ENCODE measurements at regions not wholly inside any gene's neighbourhood (a gene's known extent, or its start where the extent isn't known, plus 50 kb on each side); places are given as distances from the start of the nearest gene placed in this dataset.

DNA sequence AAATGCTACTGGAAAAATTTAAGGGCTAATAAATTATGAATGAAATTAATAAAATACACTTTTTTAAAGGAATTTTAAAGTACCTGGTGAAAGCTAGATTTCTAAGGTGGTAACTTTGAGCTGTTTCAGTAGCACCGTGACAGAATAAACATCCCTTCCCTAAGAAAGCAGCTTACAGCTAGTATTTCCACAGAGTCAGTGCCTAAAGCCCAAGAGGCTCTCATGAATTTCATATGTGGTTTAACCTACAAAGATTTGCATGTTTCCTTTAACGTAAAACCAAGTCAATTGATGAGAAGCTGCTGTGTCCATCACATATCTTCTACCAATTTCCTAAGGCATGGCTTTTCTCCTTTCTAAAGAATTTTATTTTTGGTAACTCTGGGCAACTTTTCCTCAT, 56.8 kb downstream of the IFNG start:
- intact Hi-C loops (cut with micrococcal nuclease) = no loop called here

DNA sequence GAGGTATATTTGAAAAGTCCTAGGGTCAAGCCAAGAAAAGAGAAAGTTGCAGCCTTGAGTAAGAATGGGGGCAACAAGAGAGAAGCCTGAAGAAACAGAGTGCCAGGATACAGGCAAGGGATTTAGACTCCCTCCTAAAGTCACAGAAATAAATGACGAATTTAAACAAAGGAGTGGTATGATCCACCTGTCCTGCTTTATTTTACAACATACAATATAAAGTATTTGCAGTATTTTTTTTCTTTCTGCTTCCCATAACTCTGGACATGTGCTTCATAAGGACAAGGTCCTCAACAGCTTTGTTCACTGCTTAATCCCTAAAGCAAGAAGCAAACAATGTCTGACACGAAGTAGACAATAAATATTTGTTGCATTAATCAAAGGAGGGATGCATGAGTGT, 57.4 kb downstream of the IFNG start:
- intact Hi-C loops (cut with micrococcal nuclease) = no loop called here

DNA sequence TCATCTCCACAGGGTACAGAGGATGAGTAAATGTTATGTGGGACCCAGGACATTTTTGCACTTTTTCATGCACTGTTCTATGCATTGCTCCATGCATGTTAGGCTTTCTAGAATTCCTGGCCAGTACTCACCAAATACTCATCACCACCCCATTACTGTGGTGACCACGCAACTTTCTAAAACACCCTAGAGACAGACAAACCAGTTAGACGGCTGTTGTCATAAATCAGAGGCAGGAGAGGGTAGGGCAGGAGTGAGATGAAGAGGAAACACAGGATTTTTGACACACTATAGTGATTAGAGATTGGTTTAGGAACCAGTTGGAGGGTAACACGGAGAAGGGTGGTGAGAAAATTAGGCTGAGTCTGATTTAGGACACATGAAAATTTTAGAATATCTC, 59.3 kb downstream of the IFNG start:
- intact Hi-C loops (cut with micrococcal nuclease) = no loop called here

DNA sequence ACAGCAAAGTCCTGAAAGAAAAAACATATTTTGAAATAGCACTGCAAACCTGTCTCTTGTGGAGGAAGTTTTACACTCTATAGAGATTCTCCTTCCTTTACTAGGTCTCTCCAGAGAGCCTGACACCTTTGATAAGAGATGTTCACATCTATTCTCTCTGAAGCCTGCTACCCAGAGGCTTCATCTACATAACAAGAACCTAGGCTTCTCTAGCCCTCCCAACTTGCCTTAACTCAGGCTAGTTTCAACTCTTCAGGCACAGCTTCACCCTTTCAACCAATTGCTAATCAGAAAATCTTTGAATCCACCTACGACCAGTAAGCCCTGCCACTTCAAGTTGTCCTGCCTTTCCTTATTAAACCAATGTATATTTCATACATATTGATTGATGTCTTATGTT, 60.6 kb downstream of the IFNG start:
- intact Hi-C loops (cut with micrococcal nuclease) = no loop called here

DNA sequence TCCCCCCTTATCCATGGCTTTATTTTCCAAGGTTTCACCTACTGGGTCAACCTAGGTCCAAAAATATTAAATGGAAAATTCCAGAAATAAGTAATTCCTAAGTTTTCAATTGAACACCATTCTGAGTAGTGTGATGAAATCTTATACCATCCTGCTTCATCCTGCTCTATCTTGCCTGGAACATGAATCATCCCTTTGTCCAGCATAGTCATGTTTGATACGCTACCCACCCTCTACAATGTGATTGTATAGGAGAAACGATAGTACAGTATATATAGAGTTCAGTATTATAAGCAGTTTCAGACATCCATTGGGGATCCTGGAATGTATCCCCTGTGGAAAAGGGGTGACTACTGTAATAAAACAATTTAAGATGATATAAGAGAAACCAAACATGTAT, 62.2 kb downstream of the IFNG start:
- intact Hi-C loops (cut with micrococcal nuclease) = no loop called here

DNA sequence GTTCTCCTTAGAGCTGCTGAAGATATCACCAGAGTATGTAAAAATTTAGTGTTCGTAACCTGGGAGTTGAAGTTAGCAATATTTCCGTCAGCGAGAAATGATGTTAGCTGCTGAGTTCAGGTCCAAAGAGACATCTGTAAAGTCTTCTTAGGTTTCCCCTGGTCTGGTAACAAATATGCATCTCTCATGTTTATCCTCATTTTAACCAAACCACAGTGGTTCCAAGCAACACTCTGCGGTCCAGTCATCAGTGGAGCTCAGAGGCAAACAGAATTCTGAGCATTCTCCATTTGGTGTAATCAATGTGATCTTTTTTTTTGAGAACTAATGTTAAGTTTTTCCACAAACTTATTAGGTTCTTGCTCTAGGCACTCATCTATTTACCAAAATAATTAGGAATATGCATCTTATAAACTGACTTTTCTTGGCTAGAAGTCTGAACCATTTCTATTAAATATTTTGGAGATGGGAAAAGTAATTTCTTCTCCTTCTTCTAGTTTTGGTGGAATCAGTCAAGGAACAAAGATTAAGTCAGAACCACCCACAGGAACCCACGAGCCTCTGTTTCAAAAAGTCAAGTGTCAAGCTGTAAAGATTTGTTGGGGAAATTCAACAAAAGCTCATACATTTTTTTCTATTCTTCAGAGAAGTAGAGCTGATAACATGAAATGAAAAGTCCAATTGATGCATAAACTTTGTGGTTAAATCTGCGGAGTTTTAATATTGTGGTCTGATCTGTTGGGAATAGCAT, 64.7 kb downstream of the IFNG start:
- intact Hi-C loops (cut with micrococcal nuclease) = no loop called here

DNA sequence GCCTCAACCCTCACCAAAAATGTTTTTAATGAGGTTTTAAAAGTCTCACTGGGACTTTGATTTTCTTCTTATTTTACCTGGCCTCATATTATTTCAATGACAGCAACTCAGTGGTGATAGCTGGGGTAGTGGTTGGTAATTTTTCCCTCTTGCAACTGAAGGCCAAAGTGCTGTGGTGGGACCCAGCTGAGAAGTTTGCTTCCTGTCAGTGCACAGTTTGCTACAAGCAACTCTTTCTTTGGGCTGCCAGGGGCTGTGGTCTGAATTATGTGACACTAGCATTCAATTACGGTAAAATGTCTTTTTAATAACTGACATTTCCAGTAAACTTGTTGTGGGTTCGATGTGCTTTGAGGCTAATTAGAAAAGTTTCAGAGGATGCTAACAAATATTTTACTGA, 65.3 kb downstream of the IFNG start:
- intact Hi-C loops (cut with micrococcal nuclease) = no loop called here

DNA sequence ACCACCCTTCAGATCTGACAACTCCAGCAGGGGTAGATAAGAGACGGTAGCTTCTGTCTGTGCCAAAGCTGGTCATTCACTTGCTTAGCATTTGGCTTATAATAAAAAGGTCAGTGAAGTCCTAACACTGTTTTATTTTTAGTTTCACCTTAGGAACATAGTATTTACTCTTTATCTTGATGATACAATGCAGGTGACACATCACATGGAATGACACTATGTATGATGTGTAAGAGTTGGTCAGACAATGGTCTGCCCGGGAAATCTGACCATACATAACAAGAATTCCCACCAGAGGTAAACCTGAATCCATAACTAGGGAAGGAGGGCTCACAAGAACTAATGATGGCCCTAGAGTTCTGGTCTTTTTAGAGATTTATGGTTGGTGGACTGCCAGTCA, 66.6 kb downstream of the IFNG start:
- intact Hi-C loops (cut with micrococcal nuclease) = no loop called here

DNA sequence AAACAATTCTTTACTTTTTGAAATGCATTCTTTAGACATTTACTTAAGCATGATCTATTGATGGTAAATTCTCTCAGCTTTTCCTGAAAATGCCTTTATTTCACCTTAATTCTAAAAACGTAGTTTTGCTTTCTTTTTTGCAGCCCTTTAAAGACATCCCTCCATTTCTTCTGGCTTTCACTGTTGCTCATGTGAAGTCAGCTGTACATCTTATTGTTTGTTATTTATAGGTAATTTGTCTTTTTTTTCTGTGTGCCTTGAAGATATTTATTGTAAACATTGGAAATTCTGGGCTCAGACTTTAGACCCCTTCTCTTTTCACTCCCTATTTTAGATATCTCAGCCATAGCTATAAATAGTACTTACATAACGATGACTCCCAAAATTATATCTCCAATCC, 70.4 kb downstream of the IFNG start:
- intact Hi-C loops (cut with micrococcal nuclease) = no loop called here

DNA sequence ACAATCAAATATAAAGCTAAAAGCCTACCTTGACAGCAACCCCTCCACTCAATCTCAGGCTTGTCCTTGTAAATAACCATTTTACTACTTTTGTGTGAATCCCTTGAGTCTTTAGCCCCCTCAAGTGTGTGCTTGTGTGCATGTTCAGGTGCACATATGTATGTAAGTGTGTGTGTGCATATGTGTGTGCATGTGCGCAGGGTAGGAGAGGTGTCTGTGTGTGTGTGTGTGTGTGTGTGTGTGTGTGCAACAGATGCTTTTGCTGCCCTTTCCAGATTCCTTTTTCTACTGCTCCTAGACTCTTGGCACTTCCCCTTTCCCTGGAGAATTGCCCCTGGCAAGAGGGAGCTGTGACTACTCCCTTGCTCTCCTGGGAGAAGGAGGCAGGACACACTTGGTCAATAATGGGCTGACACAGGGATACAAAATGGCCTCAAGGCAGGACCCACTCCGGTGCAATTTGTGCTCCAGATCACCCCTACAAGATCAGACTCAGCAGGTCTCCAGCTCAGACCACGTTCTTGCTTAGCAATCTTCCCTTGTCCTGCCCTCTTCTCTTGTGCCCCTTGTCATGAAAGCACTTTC, 73.4 kb downstream of the IFNG start:
- intact Hi-C loops (cut with micrococcal nuclease) = no loop called here

DNA sequence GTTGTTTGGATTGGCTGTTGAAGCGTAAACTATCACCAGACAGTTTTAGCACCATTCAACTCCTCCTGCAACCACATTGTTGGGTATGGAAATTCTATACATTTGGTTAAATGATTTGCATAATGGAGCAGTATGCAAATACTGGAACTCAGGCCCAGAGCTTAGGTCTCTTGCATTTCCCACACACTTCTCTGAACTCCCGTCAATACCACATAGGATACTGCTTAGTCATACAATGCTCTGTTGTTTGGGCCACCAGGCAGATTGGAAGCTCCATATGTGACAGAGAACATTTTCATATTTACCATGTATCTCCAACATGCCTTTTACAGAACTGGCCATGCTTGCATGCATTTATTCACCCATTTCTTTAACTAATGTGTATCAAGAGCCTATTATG, 78.0 kb downstream of the IFNG start:
- intact Hi-C loops (cut with micrococcal nuclease) = loop anchor here (2.0 kb wide), 1 partner anchor 41 kb away; no protein-coding TSS in a partner anchor

DNA sequence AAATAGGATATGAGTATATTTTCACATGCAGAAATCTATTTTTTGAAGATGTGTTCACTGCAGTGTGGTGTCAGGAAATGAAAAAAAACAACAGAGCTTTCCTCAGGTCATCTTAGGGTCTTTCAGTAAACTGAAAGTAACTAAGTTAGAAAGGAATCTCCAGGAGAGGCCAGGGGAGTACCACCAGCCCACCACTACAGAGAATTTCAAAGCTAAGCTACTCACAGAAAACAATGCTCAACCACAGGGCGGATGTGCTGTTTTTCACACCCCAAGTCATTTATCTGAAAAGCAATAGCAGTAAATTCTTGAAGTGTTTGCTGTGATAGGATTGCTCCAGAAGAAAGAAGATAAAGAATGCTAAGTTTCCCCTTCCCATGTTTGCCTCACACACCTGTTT, 79.0 kb downstream of the IFNG start:
- intact Hi-C loops (cut with micrococcal nuclease) = loop anchor here (1.0 to 2.0 kb wide), 3 partner anchors 39 to 78 kb away; no protein-coding TSS in a partner anchor

DNA sequence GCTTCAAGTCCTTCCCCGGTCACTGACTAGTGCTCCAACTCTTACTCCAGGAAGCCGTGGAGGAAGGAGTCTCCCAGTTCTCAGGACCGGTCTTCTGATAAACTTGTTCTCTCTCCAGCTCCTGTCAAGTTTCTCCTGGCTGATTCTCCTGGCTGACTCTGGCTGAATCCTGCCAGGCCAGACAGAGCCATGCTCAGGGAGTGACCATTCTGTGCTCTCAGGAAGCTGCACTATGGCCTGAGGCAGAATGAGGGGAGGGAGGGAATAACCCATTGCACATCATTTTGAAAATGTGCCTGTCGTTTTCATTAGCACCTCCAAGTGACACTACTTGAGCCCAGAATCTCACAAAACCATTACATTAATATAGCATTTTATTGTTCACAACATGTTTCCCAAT, 80.8 kb downstream of the IFNG start:
- intact Hi-C loops (cut with micrococcal nuclease) = loop anchor here (2.0 kb wide), 1 partner anchor 14 kb away; no protein-coding TSS in a partner anchor

DNA sequence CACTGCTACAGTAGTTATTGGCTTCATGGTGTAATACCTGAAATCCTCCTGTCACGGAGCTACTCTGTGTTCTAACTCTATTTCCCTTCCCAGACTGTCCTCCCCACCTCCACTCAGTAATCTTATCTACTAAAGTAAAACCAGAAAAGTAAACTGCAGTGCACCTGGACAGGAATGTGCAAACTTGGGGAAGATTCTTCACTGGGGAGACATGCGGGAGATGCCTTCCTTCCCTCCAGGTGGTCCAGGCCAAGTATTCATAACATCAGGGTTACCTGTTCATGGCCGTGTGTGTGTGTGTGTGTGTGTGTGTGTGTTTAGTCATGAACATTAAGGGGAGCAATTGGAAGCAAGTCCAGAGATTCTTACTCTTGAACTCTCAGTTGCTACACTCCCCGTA, 84.1 kb downstream of the IFNG start:
- intact Hi-C loops (cut with micrococcal nuclease) = no loop called here

DNA sequence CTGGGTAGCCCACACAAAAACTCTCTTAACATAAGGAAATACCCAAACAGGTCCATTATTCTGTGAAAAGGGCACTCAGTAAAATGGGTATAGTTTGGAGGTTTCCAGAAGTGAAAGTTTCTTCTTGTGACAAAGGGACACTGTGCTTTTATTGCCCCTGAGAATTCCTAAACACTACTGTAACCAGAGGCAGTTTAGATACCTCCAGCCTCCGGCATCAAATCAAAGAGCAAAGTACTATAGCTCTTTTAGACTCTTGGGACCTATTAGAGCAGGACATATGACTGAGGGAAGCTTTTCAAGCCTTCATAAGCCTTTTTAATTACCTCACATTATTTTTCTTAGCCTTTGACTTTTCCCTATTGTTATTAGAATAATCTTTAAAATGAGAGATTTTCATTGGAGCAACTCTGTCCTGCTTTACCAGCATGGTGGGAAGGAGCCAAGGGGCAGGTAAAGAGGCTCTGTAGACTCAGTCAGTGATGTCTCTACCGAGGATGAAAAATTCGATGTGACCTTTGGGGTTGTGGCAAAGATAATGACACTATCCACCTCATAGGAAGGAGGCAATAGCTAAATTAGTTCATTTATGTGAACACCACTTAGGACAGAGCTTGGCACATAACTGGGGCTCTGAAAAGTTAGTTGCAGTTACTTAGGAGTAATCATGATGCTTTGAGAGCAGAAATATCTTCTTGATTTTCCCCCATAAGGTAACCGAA, 85.1 kb downstream of the IFNG start:
- intact Hi-C loops (cut with micrococcal nuclease) = no loop called here

DNA sequence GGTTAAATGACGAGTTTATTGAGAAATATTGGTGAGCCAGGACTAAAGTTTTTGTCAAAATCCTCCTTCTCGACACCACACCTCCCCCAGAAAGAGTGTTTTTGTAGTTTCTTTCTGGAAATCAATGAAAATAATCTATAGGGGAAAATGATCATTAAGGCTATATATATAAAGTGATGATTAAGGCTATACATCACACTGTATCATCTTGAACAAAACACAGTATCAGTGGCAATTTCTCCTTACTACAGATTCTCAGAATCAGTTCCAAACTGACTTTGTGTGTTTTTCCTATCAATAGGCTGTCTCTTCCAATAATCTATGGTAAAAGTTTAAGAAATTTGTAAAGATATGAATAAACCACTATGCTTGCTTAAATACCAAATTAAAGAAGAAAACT, 81.7 kb downstream of the IFNG-AS1 start:
- intact Hi-C loops (cut with micrococcal nuclease) = no loop called here
